GM12878 (cell line): ENCODE measurements at regions not wholly inside any gene's neighbourhood (a gene's known extent, or its start where the extent isn't known, plus 50 kb on each side); places are given as distances from the start of the nearest gene placed in this dataset.
A peak's percentile ranks its signal among the peaks of the same experiment; 100 is the strongest.

ENCODE experiments used
- ATF2 ChIP-seq: IDR thresholded peaks from 2 replicates; pipeline ENCODE4 v1.6.1; 2012; ENCODE audit warnings: low read length, inconsistent platforms
- ATF7 ChIP-seq: fragments of 450-650 bp; IDR thresholded peaks from 2 replicates; pipeline ENCODE4 v1.6.1; 2016; ENCODE audit warnings: low read depth, mild to moderate bottlenecking
- BCL11A ChIP-seq: IDR thresholded peaks from 2 replicates; pipeline ENCODE4 v1.6.1; 2011; ENCODE audit warnings: low read depth, low read length
- BMI1 ChIP-seq: fragments of 450-650 bp; IDR thresholded peaks from 2 replicates; pipeline ENCODE4 v1.6.1; 2016; ENCODE audit warnings: mild to moderate bottlenecking, moderate library complexity, borderline replicate concordance
- CHD4 ChIP-seq: fragments of 200-600 bp; sonication (generic); IDR thresholded peaks from 2 replicates; pipeline ENCODE4 v1.6.1; 2016; ENCODE audit warnings: mild to moderate bottlenecking
- GABPA ChIP-seq: IDR thresholded peaks from 2 replicates; pipeline ENCODE4 v1.6.1; 2014; ENCODE audit warnings: antibody characterized with exemption, low read depth, mild to moderate bottlenecking, inconsistent platforms
- JUNB ChIP-seq: IDR thresholded peaks from 2 replicates; pipeline ENCODE4 v1.6.1; 2016; ENCODE audit warnings: antibody characterized with exemption, mild to moderate bottlenecking
- JUND ChIP-seq: IDR thresholded peaks from 2 replicates; pipeline ENCODE4 v1.6.1; 2012; ENCODE audit warnings: low read depth, mild to moderate bottlenecking, low read length, improper control_type of control experiment, moderate library complexity
- KAT2A ChIP-seq: conservative IDR thresholded peaks from 2 replicates; pipeline ENCODE4 v1.6.1; 2011; ENCODE audit warnings: low read depth, low read length; ENCODE audit not compliant: control insufficient read depth
- NFYA ChIP-seq: IDR thresholded peaks from 2 replicates; pipeline ENCODE4 v1.6.1; 2011; ENCODE audit warnings: low read depth, mild to moderate bottlenecking, low read length, improper control_type of control experiment, borderline replicate concordance
- STAT3 ChIP-seq: IDR thresholded peaks from 2 replicates; pipeline ENCODE4 v1.6.1; 2011; ENCODE audit warnings: low read depth, low read length, improper control_type of control experiment
- TCF7 ChIP-seq: IDR thresholded peaks from 2 replicates; pipeline ENCODE4 v1.6.1; 2014; ENCODE audit warnings: antibody characterized with exemption, borderline replicate concordance
- YBX1 ChIP-seq: fragments of 450-650 bp; IDR thresholded peaks from 2 replicates; pipeline ENCODE4 v1.6.1; 2016; ENCODE audit warnings: antibody characterized with exemption
- ZBTB4 ChIP-seq: fragments of 450-650 bp; formaldehyde crosslinking; IDR thresholded peaks from 2 replicates; pipeline ENCODE4 v1.4.0; 2022; ENCODE audit warnings: mild to moderate bottlenecking, moderate library complexity
- ZNF622 ChIP-seq: fragments of 450-650 bp; IDR thresholded peaks from 2 replicates; pipeline ENCODE4 v1.6.1; 2017; ENCODE audit warnings: mild to moderate bottlenecking, inconsistent platforms

- TF ChIP-seq ZBTB4 (CRISPR knock-in tag) (no peak), GABPA (0 out of 2 replicates have a peak, but pooled peaks have one; percentile 12), NFYA (no peak), BMI1 (no peak), ZNF622 (no peak), CHD4 (no peak), ATF2 (peak; percentile 37; the same call in 1 of the 2 replicates), TCF7 (0 out of 2 replicates have a peak, but pooled peaks have one; percentile 17), YBX1 (no peak), KAT2A (no peak), ATF7 (no peak), JUNB (peak; percentile 83), BCL11A (peak; percentile 63; the same call in 1 of the 2 replicates), STAT3 (no peak), JUND (no peak)
Observed at GRCh38 chr5:128913551-128913950, 51.7 kb upstream of the SLC27A6 start (continued).
